Stimulated activated naive B cell treated with anti-CD40 and anti-IgM and Interleukin-4, amounts not matched to agents 10 μg/mL and 1 μg/mL and 100 μg/mL, for 72 hours (primary cell): ENCODE measurements at regions not wholly inside any gene's neighbourhood (a gene's known extent, or its start where the extent isn't known, plus 50 kb on each side); places are given as distances from the start of the nearest gene placed in this dataset.

Source experiments
- ATAC-seq, 2 donors: fragments of 150-1000 bp; cut with Tn5 transposase; replicated peaks; 2 replicates each; pipeline ENCODE4 v1.10.0; 2021; ENCODE audit warnings: moderate library complexity in 1 of 2
- DNase-seq: peaks from one replicate; pipeline ENCODE4 v3.0.0; 2021
- H3K27ac Mint-ChIP-seq: one replicate; pipeline ENCODE4 v1.8.0; 2022; ENCODE audit warnings: mild to moderate bottlenecking, mixed read lengths
- H3K27me3 Mint-ChIP-seq, 2 donors: one replicate each; pipeline ENCODE4 v1.8.0; 2022; ENCODE audit warnings: mixed read lengths in 2 of 2
- H3K36me3 Mint-ChIP-seq, 2 donors: one replicate each; pipeline ENCODE4 v1.8.0; 2022; ENCODE audit warnings: mixed read lengths in 2 of 2, mild to moderate bottlenecking in 1 of 2
- H3K4me1 Mint-ChIP-seq, 2 donors: one replicate each; pipeline ENCODE4 v1.8.0; 2022; ENCODE audit warnings: mixed read lengths in 2 of 2, mild to moderate bottlenecking in 1 of 2
- H3K4me3 Mint-ChIP-seq, 2 donors: one replicate each; pipeline ENCODE4 v1.8.0; 2022; ENCODE audit warnings: mild to moderate bottlenecking in 2 of 2, mixed read lengths in 2 of 2, moderate library complexity in 1 of 2
- H3K9me3 Mint-ChIP-seq, 2 donors: one replicate each; pipeline ENCODE4 v1.8.0; 2022; ENCODE audit warnings: mixed read lengths in 2 of 2, mild to moderate bottlenecking in 1 of 2

- Mint-ChIP-seq H3K4me3 (no peak overlapping the region), H3K36me3 (no peaks in the 10 kb centered on the region), H3K27me3 (no peaks in the 10 kb centered on the region), H3K9me3 (peaks cover 0 to 7% of the 10 kb centered on the region in 2 donors), H3K27ac (no peak overlapping the region), H3K4me1 (no peaks in the 10 kb centered on the region)
- DNase-seq (no peak), ATAC-seq (no peak)
These were observed 707.8 kb upstream of the LMCD1 start for GRCh38 chr3:7793786-7794185.

- Mint-ChIP-seq H3K4me1 (no peaks in the 10 kb centered on the region), H3K4me3 (no peak overlapping the region), H3K27ac (no peak overlapping the region), H3K36me3 (no peaks in the 10 kb centered on the region), H3K27me3 (no peaks in the 10 kb centered on the region), H3K9me3 (peaks cover 0 to 7% of the 10 kb centered on the region in 2 donors)
- DNase-seq (no peak), ATAC-seq (no peak)
These were observed 703.3 kb upstream of the LMCD1 start for GRCh38 chr3:7798276-7798675.

DNA sequence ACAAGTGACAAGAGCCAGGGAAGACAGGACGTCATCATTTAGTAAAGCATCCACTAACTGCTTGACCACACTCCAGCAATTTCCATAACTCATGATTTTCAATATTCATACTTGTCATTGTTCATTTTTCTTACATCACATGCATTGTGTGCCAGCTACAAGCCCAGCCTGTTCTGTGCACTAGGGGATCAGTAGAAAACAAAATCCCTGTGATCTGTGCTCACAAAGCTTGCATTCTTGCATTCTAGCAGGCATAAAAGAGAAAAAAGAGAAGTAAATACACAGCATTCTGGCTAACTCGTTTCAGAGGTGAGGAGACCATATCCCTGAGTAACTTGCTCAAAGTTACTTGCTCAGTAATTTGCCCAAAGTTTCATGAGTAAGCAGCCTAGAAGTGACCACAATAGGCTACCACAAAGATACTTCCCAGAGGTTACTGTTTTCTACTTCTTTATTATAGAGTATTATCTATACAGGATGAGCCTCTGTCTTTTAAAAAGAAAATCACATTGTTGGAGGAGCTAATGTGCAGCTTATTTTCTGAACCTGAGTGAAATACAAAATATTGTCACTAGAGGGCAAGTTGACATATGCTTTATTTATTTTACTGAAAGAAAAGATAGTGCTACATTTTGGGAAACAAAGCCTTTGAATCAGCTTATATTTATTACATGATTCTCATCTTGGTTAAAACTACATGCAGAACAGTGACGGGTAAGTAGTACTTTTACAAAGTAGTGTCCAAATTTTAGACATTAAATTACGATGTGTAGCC lies 701.4 kb upstream of the LMCD1 start:
- DNase-seq (no peak), ATAC-seq (no peak)
- H3K4me3 Mint-ChIP-seq, result no peak overlapping the region
- H3K36me3 Mint-ChIP-seq, result no peaks in the 10 kb centered on the region
- peaks cover 0 to 3% of the 10 kb centered on the region in 2 donors for H3K9me3 Mint-ChIP-seq
- H3K4me1 Mint-ChIP-seq, result no peaks in the 10 kb centered on the region
- H3K27ac Mint-ChIP-seq, result no peak overlapping the region
- no peaks in the 10 kb centered on the region for H3K27me3 Mint-ChIP-seq

GRCh38 chr3:7812490-7812889 lies 689.1 kb upstream of the LMCD1 start:
- no peak overlapping the region for H3K27ac Mint-ChIP-seq
- no peak for ATAC-seq
- H3K36me3 Mint-ChIP-seq, result no peaks in the 10 kb centered on the region
- no peak overlapping the region for H3K4me3 Mint-ChIP-seq
- DNase-seq, result no peak
- H3K4me1 Mint-ChIP-seq, result no peaks in the 10 kb centered on the region
- H3K9me3 Mint-ChIP-seq, result peaks cover 6 to 7% of the 10 kb centered on the region in 2 donors
- H3K27me3 Mint-ChIP-seq, result no peaks in the 10 kb centered on the region

DNA sequence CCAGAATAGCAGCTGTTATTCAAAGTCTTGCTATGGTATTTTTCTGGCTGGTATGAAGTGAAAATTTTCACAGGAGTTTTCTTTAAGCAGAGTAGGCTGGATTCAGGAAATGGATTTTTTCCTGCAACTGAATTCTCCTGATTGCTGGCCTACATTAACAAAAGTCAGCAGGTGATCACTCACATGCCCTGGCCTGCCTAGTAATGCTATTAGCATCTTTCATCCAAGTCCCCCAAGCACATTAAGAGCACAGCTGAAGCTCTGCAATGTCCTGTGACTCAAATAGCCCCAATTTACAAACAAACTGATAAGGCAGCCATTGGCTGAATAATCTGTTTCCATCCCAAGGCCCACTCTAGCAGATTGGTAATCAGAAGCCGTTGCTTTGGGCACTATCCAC lies 688.3 kb upstream of the LMCD1 start:
- DNase-seq (no peak), ATAC-seq (no peak)
- Mint-ChIP-seq H3K4me3 (no peak overlapping the region), H3K4me1 (no peaks in the 10 kb centered on the region), H3K36me3 (no peaks in the 10 kb centered on the region), H3K27me3 (no peaks in the 10 kb centered on the region), H3K27ac (no peak overlapping the region), H3K9me3 (peaks cover 6 to 9% of the 10 kb centered on the region in 2 donors)

DNA sequence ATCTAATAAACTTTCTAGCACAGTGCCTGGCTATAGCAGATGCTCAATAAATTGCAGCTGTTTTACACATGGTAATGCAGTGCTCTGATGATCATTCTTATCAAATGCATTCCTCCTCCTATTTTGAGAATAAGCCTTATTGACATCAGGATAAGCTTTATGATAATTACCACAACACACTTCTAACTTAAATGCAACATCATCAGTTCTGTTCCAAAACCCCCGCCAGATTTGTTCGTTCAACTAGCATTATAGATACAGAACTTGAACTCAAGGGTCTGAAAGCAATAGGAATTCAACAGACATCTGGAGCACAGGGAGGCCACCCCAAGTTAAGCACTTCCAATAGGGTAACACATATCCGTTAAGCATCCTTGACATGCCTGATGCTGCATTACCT lies 684.4 kb upstream of the LMCD1 start:
- Mint-ChIP-seq H3K4me3 (no peak overlapping the region), H3K9me3 (peaks cover 3 to 8% of the 10 kb centered on the region in 2 donors), H3K4me1 (no peaks in the 10 kb centered on the region), H3K27ac (no peak overlapping the region), H3K27me3 (no peaks in the 10 kb centered on the region), H3K36me3 (no peaks in the 10 kb centered on the region)
- ATAC-seq (no peak), DNase-seq (no peak)

GRCh38 chr3:7820969-7821368 lies 680.7 kb upstream of the LMCD1 start:
- no peak for ATAC-seq
- no peak overlapping the region for H3K4me3 Mint-ChIP-seq
- DNase-seq, result no peak
- H3K27me3 Mint-ChIP-seq, result no peaks in the 10 kb centered on the region
- H3K4me1 Mint-ChIP-seq, result no peaks in the 10 kb centered on the region
- H3K36me3 Mint-ChIP-seq, result peaks cover 0 to 3% of the 10 kb centered on the region in 2 donors
- H3K9me3 Mint-ChIP-seq, result peaks cover 24 to 26% of the 10 kb centered on the region in 2 donors
- H3K27ac Mint-ChIP-seq, result no peak overlapping the region

DNA sequence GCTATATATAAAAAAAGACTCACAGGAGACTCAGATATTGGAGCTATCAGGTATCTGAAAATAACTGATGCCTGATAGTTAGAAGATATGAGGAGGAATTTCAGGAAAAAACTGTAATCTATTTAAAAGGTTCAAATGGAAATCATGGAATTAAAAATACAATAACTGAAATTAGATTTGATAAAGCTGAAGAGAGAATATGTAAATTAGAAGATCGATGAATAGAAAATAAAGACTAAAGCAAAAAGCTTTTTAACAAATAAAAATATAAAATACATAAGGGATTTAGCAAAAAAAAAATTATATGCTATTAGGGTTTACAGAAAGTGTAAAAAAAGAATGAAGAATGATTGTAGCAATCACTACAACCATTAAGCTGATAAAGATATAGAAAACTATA lies 679.8 kb upstream of the LMCD1 start:
- peaks cover 0 to 3% of the 10 kb centered on the region in 2 donors for H3K36me3 Mint-ChIP-seq
- H3K9me3 Mint-ChIP-seq, result peaks cover 26 to 34% of the 10 kb centered on the region in 2 donors
- DNase-seq, result no peak
- no peak overlapping the region for H3K27ac Mint-ChIP-seq
- no peak for ATAC-seq
- no peaks in the 10 kb centered on the region for H3K4me1 Mint-ChIP-seq
- no peaks in the 10 kb centered on the region for H3K27me3 Mint-ChIP-seq
- H3K4me3 Mint-ChIP-seq, result no peak overlapping the region

DNA sequence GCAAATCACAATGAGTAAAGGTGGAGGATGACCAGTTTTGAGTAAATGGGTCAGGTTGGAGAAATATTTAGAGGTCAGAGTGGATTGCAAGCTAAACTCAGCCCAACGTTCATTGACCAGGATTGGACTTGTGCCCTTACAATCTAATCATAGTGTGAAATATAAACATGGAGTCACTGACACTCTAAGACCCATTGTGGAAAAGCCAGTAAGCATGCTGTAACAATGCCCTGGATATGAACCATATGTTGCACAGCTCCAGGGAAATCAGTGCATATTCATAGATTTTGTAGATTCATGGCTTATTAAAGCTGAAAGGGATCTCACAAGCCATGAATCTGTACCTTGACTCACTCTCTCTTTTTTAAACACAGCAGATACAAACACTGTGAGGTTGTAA lies 660.2 kb upstream of the LMCD1 start:
- Mint-ChIP-seq H3K4me3 (no peak overlapping the region), H3K27ac (no peak overlapping the region), H3K9me3 (peaks cover 1 to 4% of the 10 kb centered on the region in 2 donors), H3K4me1 (no peaks in the 10 kb centered on the region), H3K27me3 (no peaks in the 10 kb centered on the region), H3K36me3 (no peaks in the 10 kb centered on the region)
- ATAC-seq (no peak), DNase-seq (no peak)

DNA sequence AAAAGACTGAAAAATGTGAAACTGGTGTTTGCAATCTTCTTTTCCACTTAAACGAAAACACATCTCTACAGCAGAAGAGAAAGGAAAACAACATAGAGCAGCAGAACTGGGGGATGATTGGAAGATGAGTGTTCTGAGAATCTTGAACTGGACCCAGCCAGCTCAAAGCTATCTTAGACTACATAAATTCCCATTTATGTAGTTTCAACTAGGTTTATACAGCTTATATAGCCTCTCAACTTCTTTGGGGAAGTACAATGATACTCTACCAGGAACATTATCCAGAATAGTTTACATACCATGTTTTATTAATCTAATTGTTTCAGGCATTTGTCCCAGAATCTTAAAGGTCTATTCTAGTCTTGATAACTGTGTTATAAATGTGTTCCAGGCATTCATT lies 658.2 kb upstream of the LMCD1 start:
- H3K36me3 Mint-ChIP-seq, result no peaks in the 10 kb centered on the region
- H3K9me3 Mint-ChIP-seq, result peaks cover 5% of the 10 kb centered on the region in 2 donors
- no peaks in the 10 kb centered on the region for H3K4me1 Mint-ChIP-seq
- no peaks in the 10 kb centered on the region for H3K27me3 Mint-ChIP-seq
- no peak for DNase-seq
- ATAC-seq, result no peak
- no peak overlapping the region for H3K4me3 Mint-ChIP-seq
- H3K27ac Mint-ChIP-seq, result no peak overlapping the region

DNA sequence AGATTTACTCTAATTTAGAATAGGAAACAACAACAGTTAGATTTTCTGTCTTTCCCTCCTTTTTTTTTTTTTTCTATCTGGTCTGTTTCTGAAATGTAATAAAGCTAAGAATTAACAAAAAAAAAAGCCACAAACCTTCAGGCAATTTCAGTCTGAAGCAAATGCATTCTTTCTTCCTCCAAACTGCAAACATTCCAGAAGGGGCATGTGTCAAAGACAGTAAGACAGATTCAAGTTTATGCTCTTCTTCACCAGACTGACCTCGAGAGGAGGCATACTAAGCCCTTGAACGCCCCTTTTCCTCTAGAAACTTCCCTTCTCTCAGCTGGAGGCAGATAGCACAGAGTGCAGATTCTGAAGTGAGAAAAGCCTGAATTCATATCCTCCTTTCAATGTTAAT lies 654.6 kb upstream of the LMCD1 start:
- Mint-ChIP-seq H3K27me3 (no peaks in the 10 kb centered on the region), H3K4me1 (no peaks in the 10 kb centered on the region), H3K9me3 (peaks cover 10% of the 10 kb centered on the region in 2 donors), H3K4me3 (no peak overlapping the region), H3K36me3 (no peaks in the 10 kb centered on the region), H3K27ac (no peak overlapping the region)
- DNase-seq (no peak), ATAC-seq (no peak)

GRCh38 chr3:7847521-7847920 lies 654.1 kb upstream of the LMCD1 start:
- Mint-ChIP-seq H3K4me1 (no peaks in the 10 kb centered on the region), H3K4me3 (no peak overlapping the region), H3K9me3 (peaks cover 10 to 13% of the 10 kb centered on the region in 2 donors), H3K27me3 (no peaks in the 10 kb centered on the region), H3K36me3 (no peaks in the 10 kb centered on the region), H3K27ac (no peak overlapping the region)
- DNase-seq (no peak), ATAC-seq (no peak)

GRCh38 chr3:7854266-7854665 lies 647.4 kb upstream of the LMCD1 start:
- peaks cover 2 to 5% of the 10 kb centered on the region in 2 donors for H3K9me3 Mint-ChIP-seq
- DNase-seq (no peak), ATAC-seq (no peak)
- H3K27me3 Mint-ChIP-seq, result no peaks in the 10 kb centered on the region
- no peak overlapping the region for H3K4me3 Mint-ChIP-seq
- H3K4me1 Mint-ChIP-seq, result no peaks in the 10 kb centered on the region
- H3K27ac Mint-ChIP-seq, result no peak overlapping the region
- no peaks in the 10 kb centered on the region for H3K36me3 Mint-ChIP-seq

DNA sequence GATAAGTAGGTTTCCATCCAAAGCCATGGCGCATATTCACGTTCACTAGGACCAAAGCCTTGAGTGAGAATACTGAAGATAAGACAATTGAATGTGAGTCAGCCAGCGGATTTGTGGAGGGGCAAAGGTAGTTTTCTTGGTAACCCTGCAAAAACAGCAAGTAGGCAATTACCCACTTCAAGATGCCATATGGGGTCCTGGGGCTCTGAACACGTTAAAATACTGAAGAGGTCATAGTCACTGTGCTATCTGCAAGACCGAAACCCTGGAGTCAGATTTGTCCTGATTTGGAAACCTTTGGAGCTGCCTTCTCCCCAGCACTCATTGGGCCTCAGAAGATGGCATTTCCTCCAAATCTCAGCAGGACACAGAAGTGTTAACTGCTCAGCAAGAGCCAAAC lies 646.9 kb upstream of the LMCD1 start:
- DNase-seq, result no peak
- no peaks in the 10 kb centered on the region for H3K27me3 Mint-ChIP-seq
- no peak for ATAC-seq
- H3K9me3 Mint-ChIP-seq, result peaks cover 2 to 9% of the 10 kb centered on the region in 2 donors
- no peak overlapping the region for H3K27ac Mint-ChIP-seq
- H3K4me3 Mint-ChIP-seq, result no peak overlapping the region
- no peaks in the 10 kb centered on the region for H3K36me3 Mint-ChIP-seq
- H3K4me1 Mint-ChIP-seq, result no peaks in the 10 kb centered on the region

DNA sequence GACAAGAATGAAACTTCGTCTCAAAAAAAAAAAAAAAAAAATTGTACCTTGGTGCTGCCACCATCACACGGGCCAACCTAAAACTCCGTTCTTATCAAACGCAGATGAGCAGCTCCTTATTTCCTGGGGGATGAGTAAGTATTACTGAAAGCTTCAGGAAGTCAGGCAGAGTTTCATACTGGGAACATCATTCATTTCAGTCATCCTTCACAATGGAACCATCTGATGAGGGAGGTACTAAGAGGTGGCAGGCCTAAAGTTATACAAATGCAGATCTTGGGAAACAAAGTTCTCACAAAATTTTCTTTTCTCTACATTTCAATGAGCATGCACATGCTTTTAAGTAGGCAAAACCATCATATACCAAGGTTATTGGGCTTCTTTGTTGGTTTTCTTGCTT lies 636.0 kb upstream of the LMCD1 start:
- ATAC-seq, result no peak
- Mint-ChIP-seq H3K9me3 (peaks cover 7 to 10% of the 10 kb centered on the region in 2 donors), H3K36me3 (no peaks in the 10 kb centered on the region), H3K27me3 (no peaks in the 10 kb centered on the region), H3K4me1 (no peaks in the 10 kb centered on the region), H3K4me3 (no peak overlapping the region), H3K27ac (no peak overlapping the region)
- no peak for DNase-seq
